ENCODE measurements at regions not wholly inside any gene's neighbourhood (a gene's known extent, or its start where the extent isn't known, plus 50 kb on each side); places are given as distances from the start of the nearest gene placed in this dataset.

DNA sequence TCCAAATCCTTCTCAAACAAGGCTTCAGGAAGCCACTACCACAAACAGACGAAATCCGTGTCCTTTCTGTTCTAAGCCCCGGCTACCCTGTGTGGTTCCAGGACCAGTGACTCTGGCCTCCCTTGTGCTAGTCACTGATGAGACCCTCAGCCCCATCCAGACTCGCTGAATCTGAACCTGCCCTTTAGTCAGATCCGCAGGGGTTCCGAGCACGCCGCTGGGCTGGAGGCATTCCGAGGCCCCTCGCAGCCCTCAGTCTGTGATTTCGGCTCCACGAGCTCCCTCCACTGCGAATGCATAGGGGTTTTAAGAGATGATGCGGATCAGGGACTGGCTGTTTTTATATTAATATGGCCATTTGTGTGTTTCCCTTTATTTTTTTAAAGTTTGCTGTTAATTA, 292.7 kb downstream of the IRF8 start:
- Histone ChIP-seq H3K4me1 (ENCODE audit: insufficient read depth, low read length) (peaks cover under 1% of the 10 kb centered on the region; the same call in 1 of the 2 replicates), H3K9ac (ENCODE audit: low read depth, low read length) (no peak overlapping the region), H3K36me3 (ENCODE audit: insufficient read depth, low read length) (no peaks in the 10 kb centered on the region), H3K9me3 (ENCODE audit: control insufficient read depth, insufficient read depth, low read length) (no peaks in the 10 kb centered on the region)

- no peaks in the 10 kb centered on the region for H3K36me3 ChIP-seq (ENCODE audit: insufficient read depth, low read length)
- no peaks in the 10 kb centered on the region for H3K9me3 ChIP-seq (ENCODE audit: control insufficient read depth, insufficient read depth, low read length)
- H3K4me1 ChIP-seq (ENCODE audit: insufficient read depth, low read length), result peaks cover 5% of the 10 kb centered on the region; the same call in 1 of the 2 replicates
- H3K9ac ChIP-seq (ENCODE audit: low read depth, low read length), result no peak overlapping the region
Measured at GRCh38 chr16:86193528-86194193, 294.7 kb downstream of the IRF8 start.

DNA sequence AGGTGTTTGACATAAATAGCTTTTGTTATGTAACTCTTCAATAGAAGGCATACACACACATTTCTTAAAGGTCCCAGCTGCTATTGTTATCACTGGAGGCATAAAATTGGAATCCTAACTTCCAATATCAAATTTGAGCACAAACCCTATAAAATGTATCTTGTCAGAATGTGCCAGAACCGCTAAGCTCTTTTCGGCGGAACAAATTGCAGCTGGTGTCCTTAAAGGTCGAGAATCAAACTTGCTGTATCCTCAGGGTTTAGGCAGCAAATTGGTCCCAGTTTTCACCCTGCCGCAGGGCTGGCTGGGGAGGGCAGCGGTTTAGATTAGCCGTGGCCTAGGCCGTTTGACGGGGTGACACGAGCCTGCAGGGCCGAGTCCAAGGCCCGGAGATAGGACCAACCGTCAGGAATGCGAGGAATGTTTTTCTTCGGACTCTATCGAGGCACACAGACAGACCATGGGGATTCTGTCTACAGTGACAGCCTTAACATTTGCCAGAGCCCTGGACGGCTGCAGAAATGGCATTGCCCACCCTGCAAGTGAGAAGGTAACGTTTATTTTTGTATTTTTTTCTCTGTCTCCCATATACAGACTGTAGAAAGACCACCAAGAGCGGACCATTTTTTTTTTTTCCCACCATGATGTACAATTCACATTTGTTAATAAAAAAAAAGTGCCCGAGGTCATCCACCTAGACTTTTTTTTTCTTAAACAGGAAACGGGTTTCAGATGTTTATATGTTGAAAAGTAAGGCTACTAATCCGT, 297.1 kb downstream of the IRF8 start:
- no peaks in the 10 kb centered on the region for H3K9me3 ChIP-seq (ENCODE audit: control insufficient read depth, insufficient read depth, low read length)
- H3K4me1 ChIP-seq (ENCODE audit: insufficient read depth, low read length), result peaks cover 15% of the 10 kb centered on the region
- no peak overlapping the region for H3K9ac ChIP-seq (ENCODE audit: low read depth, low read length)
- no peaks in the 10 kb centered on the region for H3K36me3 ChIP-seq (ENCODE audit: insufficient read depth, low read length)

DNA sequence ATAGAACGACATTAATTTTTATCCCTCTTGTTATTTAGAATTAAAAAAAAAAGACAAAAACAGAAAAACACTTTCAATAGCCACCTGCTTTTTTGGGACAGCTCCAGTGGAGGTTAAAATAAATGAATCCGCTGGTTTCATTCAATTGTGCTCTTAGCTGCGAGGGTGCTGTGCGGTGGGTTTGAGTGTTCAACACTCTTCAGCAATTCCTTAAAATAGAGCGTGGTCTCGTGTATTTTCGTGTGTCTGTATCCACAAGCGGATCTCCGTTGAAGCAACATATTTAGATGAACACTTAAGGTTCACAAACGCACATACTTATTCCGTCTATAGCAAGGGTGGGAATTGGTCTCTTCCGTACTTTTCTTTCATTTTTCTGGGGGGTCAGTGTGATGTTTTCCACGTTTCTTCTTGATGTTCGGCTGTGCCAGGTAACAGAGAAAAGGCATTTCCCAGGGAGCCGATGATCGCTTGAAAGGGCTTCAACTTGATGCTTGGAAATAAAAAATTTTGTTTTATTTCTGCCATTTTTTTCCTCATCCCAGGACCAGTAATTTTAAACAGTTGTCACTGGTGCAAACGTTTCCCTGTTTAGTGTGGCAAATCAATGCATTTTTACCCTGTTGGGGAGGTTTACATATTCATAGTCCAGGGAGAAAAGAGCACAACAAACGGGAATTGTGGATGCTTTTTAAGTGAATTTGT, 297.9 kb downstream of the IRF8 start:
- peaks cover 22% of the 10 kb centered on the region for H3K4me1 ChIP-seq (ENCODE audit: insufficient read depth, low read length)
- no peaks in the 10 kb centered on the region for H3K9me3 ChIP-seq (ENCODE audit: control insufficient read depth, insufficient read depth, low read length)
- H3K9ac ChIP-seq (ENCODE audit: low read depth, low read length), result no peak overlapping the region
- H3K36me3 ChIP-seq (ENCODE audit: insufficient read depth, low read length), result no peaks in the 10 kb centered on the region

- no peaks in the 10 kb centered on the region for H3K36me3 ChIP-seq (ENCODE audit: insufficient read depth, low read length)
- H3K9ac ChIP-seq (ENCODE audit: low read depth, low read length), result no peak overlapping the region
- no peaks in the 10 kb centered on the region for H3K9me3 ChIP-seq (ENCODE audit: control insufficient read depth, insufficient read depth, low read length)
- H3K4me1 ChIP-seq (ENCODE audit: insufficient read depth, low read length), result peaks cover 25% of the 10 kb centered on the region
Measured at GRCh38 chr16:86198206-86199118, 299.5 kb downstream of the IRF8 start.

GRCh38 chr16:86199182-86199581, 300.2 kb downstream of the IRF8 start:
- H3K36me3 ChIP-seq (ENCODE audit: insufficient read depth, low read length), result no peaks in the 10 kb centered on the region

GRCh38 chr16:86199871-86200695, 301.1 kb downstream of the IRF8 start:
- H3K9me3 ChIP-seq (ENCODE audit: control insufficient read depth, insufficient read depth, low read length), result no peaks in the 10 kb centered on the region
- H3K9ac ChIP-seq (ENCODE audit: low read depth, low read length), result no peak overlapping the region
- H3K4me1 ChIP-seq (ENCODE audit: insufficient read depth, low read length), result peaks cover 25% of the 10 kb centered on the region
- H3K36me3 ChIP-seq (ENCODE audit: insufficient read depth, low read length), result no peaks in the 10 kb centered on the region

More at GRCh38 chr16:86199182-86199581, 300.2 kb downstream of the IRF8 start:
- H3K4me1 ChIP-seq (ENCODE audit: insufficient read depth, low read length), result peaks cover 25% of the 10 kb centered on the region
- no peak overlapping the region for H3K9ac ChIP-seq (ENCODE audit: low read depth, low read length)
- H3K9me3 ChIP-seq (ENCODE audit: control insufficient read depth, insufficient read depth, low read length), result no peaks in the 10 kb centered on the region

- Histone ChIP-seq H3K36me3 (ENCODE audit: insufficient read depth, low read length) (no peaks in the 10 kb centered on the region), H3K9ac (ENCODE audit: low read depth, low read length) (no peak overlapping the region), H3K4me1 (ENCODE audit: insufficient read depth, low read length) (peaks cover 25% of the 10 kb centered on the region), H3K9me3 (ENCODE audit: control insufficient read depth, insufficient read depth, low read length) (no peaks in the 10 kb centered on the region)
Measured at GRCh38 chr16:86200722-86201121, 301.8 kb downstream of the IRF8 start.

- no peaks in the 10 kb centered on the region for H3K9me3 ChIP-seq (ENCODE audit: control insufficient read depth, insufficient read depth, low read length)
- no peak overlapping the region for H3K9ac ChIP-seq (ENCODE audit: low read depth, low read length)
- peaks cover 23% of the 10 kb centered on the region for H3K4me1 ChIP-seq (ENCODE audit: insufficient read depth, low read length)
- no peaks in the 10 kb centered on the region for H3K36me3 ChIP-seq (ENCODE audit: insufficient read depth, low read length)
Measured at GRCh38 chr16:86201746-86202145, 302.8 kb downstream of the IRF8 start.

DNA sequence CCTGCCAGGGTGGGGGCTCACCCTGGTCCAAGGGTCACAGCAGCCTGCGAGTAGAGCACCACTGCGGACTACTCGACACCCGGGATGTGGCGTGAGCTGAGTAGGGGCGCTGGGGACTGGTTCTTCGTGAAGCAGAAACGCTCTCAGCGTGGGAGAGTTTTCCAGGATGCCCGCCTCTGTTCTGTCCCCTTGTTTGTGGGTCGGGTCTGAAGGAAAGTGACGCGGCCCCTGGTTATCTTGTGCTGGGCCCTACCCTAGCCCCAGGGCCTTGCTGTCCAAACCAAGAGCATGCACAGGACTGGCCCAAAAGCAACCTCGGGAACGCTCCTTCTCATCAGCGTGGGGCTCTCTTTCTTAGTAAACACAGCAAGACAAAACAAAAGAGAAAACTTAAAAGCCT, 303.3 kb downstream of the IRF8 start:
- no peaks in the 10 kb centered on the region for H3K36me3 ChIP-seq (ENCODE audit: insufficient read depth, low read length)
- H3K4me1 ChIP-seq (ENCODE audit: insufficient read depth, low read length), result peaks cover 19% of the 10 kb centered on the region
- no peak overlapping the region for H3K9ac ChIP-seq (ENCODE audit: low read depth, low read length)
- H3K9me3 ChIP-seq (ENCODE audit: control insufficient read depth, insufficient read depth, low read length), result no peaks in the 10 kb centered on the region

- H3K4me1 ChIP-seq (ENCODE audit: insufficient read depth, low read length), result peaks cover 19% of the 10 kb centered on the region
- no peaks in the 10 kb centered on the region for H3K36me3 ChIP-seq (ENCODE audit: insufficient read depth, low read length)
- H3K9me3 ChIP-seq (ENCODE audit: control insufficient read depth, insufficient read depth, low read length), result no peaks in the 10 kb centered on the region
- H3K9ac ChIP-seq (ENCODE audit: low read depth, low read length), result no peak overlapping the region
Measured at GRCh38 chr16:86202760-86203426, 303.9 kb downstream of the IRF8 start.

- no peaks in the 10 kb centered on the region for H3K36me3 ChIP-seq (ENCODE audit: insufficient read depth, low read length)
- no peak overlapping the region for H3K9ac ChIP-seq (ENCODE audit: low read depth, low read length)
- H3K9me3 ChIP-seq (ENCODE audit: control insufficient read depth, insufficient read depth, low read length), result no peaks in the 10 kb centered on the region
- peaks cover 19% of the 10 kb centered on the region for H3K4me1 ChIP-seq (ENCODE audit: insufficient read depth, low read length)
Measured at GRCh38 chr16:86203557-86204275, 304.8 kb downstream of the IRF8 start.

Data from ES-I3 (cell line).